ENCODE measurements at regions not wholly inside any gene's neighbourhood (a gene's known extent, or its start where the extent isn't known, plus 50 kb on each side); places are given as distances from the start of the nearest gene placed in this dataset.

DNA sequence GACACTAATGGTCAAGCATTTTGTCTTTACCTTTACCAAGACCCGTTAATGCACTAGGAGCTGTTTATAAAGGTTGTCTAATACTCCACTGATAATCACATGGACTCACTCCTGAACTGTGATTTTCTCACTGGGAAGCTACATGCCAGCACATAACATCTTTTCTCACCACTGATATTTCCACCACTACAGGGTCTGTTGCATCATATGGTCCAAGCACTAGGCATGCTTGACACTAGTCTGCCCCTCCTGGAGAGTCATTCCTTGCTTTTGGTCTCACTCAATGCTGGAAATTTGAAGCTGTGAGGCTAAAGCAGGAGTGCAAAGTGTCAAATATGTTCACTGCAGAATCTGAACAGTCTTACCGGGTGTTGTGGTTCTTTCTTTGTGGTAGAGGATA is 1576.8 kb downstream of the CDH8 start:
- Histone ChIP-seq H3K27ac (replicated peaks in 1 of 4) (no peak overlapping the region), H3K27me3 (no peaks in the 10 kb centered on the region), H3K4me1 (no peaks in the 10 kb centered on the region), H3K9me3 (peaks cover 0 to 5% (median 0%) of the 10 kb centered on the region in 4 donors), H3K4me3 (no peak overlapping the region), H3K36me3 (no peaks in the 10 kb centered on the region)
- intact Hi-C loops (cut with DNase I) = no loop called here
- DNase-seq (ENCODE audit: extremely low spot score) = no peak
- no peak for TF ChIP-seq POLR2AphosphoS5 (IDR thresholded peaks at IDR 0.05)
- TF ChIP-seq, protein P1, sequence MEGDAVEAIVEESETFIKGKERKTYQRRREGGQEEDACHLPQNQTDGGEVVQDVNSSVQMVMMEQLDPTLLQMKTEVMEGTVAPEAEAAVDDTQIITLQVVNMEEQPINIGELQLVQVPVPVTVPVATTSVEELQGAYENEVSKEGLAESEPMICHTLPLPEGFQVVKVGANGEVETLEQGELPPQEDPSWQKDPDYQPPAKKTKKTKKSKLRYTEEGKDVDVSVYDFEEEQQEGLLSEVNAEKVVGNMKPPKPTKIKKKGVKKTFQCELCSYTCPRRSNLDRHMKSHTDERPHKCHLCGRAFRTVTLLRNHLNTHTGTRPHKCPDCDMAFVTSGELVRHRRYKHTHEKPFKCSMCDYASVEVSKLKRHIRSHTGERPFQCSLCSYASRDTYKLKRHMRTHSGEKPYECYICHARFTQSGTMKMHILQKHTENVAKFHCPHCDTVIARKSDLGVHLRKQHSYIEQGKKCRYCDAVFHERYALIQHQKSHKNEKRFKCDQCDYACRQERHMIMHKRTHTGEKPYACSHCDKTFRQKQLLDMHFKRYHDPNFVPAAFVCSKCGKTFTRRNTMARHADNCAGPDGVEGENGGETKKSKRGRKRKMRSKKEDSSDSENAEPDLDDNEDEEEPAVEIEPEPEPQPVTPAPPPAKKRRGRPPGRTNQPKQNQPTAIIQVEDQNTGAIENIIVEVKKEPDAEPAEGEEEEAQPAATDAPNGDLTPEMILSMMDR (IDR thresholded peaks at IDR 0.05) = no peak
- no peak for TF ChIP-seq POLR2A (IDR thresholded peaks at IDR 0.05; ENCODE audit: low read depth)
- TF ChIP-seq EP300 (IDR thresholded peaks at IDR 0.05) = no peak
- WGBS = 85% methylated on average over 2 of the region's 2 CpGs

DNA sequence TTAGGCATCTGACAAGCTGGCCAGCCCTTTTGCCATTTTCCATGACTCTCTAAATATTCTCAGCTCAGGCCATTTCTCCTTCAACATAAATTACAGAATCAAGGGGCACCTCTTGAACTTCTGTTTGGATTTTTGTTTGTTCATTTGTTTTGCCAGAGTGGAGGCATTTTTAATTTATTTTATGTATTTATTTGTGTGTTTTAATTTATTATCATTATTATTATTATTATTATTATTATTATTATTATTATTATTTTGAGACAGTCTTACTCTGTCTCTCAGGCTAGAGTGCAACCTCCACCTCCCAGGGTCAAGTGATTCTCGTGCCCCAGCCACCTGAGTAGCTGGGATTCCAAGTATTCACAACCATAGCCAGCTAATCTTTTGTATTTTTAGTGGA is 1578.0 kb downstream of the CDH8 start:
- 74% methylated on average over 1 of the region's 1 CpG for WGBS
- intact Hi-C loops (cut with DNase I) = no loop called here
- H3K36me3 ChIP-seq = no peaks in the 10 kb centered on the region

DNA sequence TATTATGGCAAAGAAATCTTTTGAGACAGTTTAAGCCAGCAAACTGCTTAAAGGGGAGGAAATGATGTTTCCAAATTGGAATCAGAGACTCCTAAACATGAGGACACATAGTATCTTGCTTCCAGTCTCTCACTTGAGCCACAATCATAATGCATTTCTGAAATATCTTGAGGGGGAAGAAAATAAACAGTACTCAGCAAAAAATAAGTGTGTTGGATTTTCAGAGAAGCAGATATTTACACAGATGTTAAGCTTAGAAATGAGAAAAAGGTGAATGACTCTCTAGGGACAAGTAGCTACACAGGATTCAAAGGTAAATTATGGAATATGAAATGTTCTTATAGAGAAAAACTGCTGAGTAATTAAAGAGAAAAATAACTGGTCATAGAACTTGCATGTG is 1583.6 kb downstream of the CDH8 start:
- Histone ChIP-seq H3K27me3 (no peaks in the 10 kb centered on the region), H3K36me3 (no peaks in the 10 kb centered on the region), H3K4me1 (no peaks in the 10 kb centered on the region), H3K27ac (replicated peaks in 1 of 4) (no peak overlapping the region), H3K9me3 (no peaks in the 10 kb centered on the region), H3K4me3 (no peak overlapping the region)
- TF ChIP-seq, protein P1 (IDR thresholded peaks at IDR 0.05) = no peak
- TF ChIP-seq EP300 (IDR thresholded peaks at IDR 0.05) = no peak
- TF ChIP-seq POLR2A (IDR thresholded peaks at IDR 0.05; ENCODE audit: low read depth) = no peak
- no peak for TF ChIP-seq POLR2AphosphoS5 (IDR thresholded peaks at IDR 0.05)
- no peak for DNase-seq (ENCODE audit: extremely low spot score)
- intact Hi-C loops (cut with DNase I) = no loop called here

More for the DNA sequence above, 1578.0 kb downstream of the CDH8 start:
- no peak overlapping the region for H3K27ac ChIP-seq (replicated peaks in 1 of 4)
- H3K27me3 ChIP-seq = no peaks in the 10 kb centered on the region
- H3K4me3 ChIP-seq = no peak overlapping the region
- peaks cover 0 to 5% (median 0%) of the 10 kb centered on the region in 4 donors for H3K9me3 ChIP-seq
- no peak for DNase-seq (ENCODE audit: extremely low spot score)
- TF ChIP-seq, protein P1 (IDR thresholded peaks at IDR 0.05) = no peak
- TF ChIP-seq POLR2AphosphoS5 (IDR thresholded peaks at IDR 0.05) (no peak), EP300 (IDR thresholded peaks at IDR 0.05) (no peak), POLR2A (IDR thresholded peaks at IDR 0.05; ENCODE audit: low read depth) (no peak)
- no peaks in the 10 kb centered on the region for H3K4me1 ChIP-seq

DNA sequence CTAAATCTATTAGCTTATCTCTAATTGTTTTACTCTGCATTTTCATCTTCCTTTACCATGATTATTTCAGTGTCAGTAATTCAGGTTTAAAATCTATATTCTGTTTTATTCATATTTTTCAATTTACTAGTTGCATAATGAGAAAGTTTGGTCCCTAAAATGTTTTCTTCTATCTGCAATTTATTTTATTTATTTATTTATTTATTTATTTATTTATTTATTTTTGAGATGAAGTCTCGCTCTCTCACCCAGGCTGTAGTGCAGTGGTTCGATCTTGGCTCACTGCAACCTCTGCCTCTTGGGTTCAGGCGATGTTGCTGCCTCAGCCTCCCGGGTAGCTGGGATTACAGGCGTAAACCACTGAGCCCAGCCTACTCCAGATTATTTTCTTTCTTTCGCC is 1597.3 kb downstream of the CDH8 start:
- Histone ChIP-seq H3K4me1 (no peaks in the 10 kb centered on the region), H3K9me3 (no peaks in the 10 kb centered on the region), H3K27me3 (no peaks in the 10 kb centered on the region), H3K27ac (replicated peaks in 1 of 4) (no peak overlapping the region), H3K36me3 (no peaks in the 10 kb centered on the region), H3K4me3 (no peak overlapping the region)
- intact Hi-C loops (cut with DNase I) = no loop called here
- TF ChIP-seq EP300 (IDR thresholded peaks at IDR 0.05) = no peak
- no peak for TF ChIP-seq POLR2AphosphoS5 (IDR thresholded peaks at IDR 0.05)
- TF ChIP-seq, protein P1 (IDR thresholded peaks at IDR 0.05) = no peak
- TF ChIP-seq POLR2A (IDR thresholded peaks at IDR 0.05; ENCODE audit: low read depth) = no peak
- no peak for DNase-seq (ENCODE audit: extremely low spot score)
- WGBS = 74% methylated on average over 6 of the region's 6 CpGs

DNA sequence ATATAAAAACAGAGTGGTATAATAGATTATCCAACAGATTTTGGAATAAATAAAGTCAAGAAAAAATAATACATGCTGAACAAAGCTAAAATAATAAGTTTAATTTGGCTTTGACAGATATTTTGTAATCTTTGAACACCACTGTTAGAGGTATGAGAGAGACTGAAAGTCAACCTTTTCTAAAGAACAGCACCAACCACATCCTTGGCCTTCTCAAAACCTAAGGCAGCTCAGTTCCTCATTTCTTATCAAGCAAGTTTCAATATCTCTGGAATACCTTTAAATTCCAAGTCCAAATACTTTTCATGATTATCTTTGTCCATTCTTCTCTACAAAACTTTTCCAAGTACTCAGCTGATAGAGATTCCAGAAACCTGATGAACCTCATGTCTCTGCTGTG is 1603.8 kb downstream of the CDH8 start:
- no peak for TF ChIP-seq POLR2A (IDR thresholded peaks at IDR 0.05; ENCODE audit: low read depth)
- TF ChIP-seq POLR2AphosphoS5 (IDR thresholded peaks at IDR 0.05) = no peak
- no peak for TF ChIP-seq EP300 (IDR thresholded peaks at IDR 0.05)
- TF ChIP-seq, protein P1 (IDR thresholded peaks at IDR 0.05) = no peak
- intact Hi-C loops (cut with DNase I) = no loop called here
- Histone ChIP-seq H3K27me3 (no peaks in the 10 kb centered on the region), H3K27ac (replicated peaks in 1 of 4) (no peak overlapping the region), H3K9me3 (no peaks in the 10 kb centered on the region), H3K4me3 (no peak overlapping the region), H3K36me3 (no peaks in the 10 kb centered on the region), H3K4me1 (no peaks in the 10 kb centered on the region)
- no peak for DNase-seq (ENCODE audit: extremely low spot score)
